SK-MEL-5 (cell line): ENCODE measurements at regions not wholly inside any gene's neighbourhood (a gene's known extent, or its start where the extent isn't known, plus 50 kb on each side); places are given as distances from the start of the nearest gene placed in this dataset.

Experiments
- DNase-seq: peaks from one replicate; pipeline ENCODE4 v3.0.0-alpha.2; 2016; ENCODE audit warnings: low read depth, low spot score
- in situ Hi-C: cut with HindIII; loops from 2 replicates; pipeline ENCODE4 v1.10.0; 2016; ENCODE audit warnings: low sequenced_read_pairs, high pct_unique_total_duplicates, low pct_unique_long_range_greater_than_20kb

- DNase-seq: no peak
- in situ Hi-C loops: no loop called here
Measured at GRCh38 chr3:28947751-28948150, 333.1 kb upstream of the RBMS3 start.

DNA sequence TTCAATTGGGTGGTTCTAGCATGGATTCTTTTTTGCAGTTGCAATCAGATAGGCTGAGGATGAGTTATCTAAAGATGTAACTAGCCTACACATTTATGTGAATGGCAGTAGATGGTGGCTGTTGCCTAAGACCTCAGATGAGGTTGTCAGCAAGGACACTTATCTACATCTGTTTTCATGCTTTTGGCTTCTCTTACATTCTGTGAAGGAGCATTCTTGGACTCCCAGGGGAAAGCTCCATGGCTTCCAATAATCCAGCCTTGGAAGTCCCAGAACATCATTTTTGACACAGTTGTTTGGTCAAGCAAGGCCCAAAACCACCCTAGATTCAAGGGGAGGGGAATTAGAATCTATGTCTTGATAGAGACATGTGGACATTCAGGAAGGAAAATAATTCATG lies 332.2 kb upstream of the RBMS3 start:
- DNase-seq: no peak
- in situ Hi-C loops: no loop called here

- in situ Hi-C loops: no loop called here
- no peak for DNase-seq
Measured at GRCh38 chr3:28949580-28949979, 331.3 kb upstream of the RBMS3 start.

DNA sequence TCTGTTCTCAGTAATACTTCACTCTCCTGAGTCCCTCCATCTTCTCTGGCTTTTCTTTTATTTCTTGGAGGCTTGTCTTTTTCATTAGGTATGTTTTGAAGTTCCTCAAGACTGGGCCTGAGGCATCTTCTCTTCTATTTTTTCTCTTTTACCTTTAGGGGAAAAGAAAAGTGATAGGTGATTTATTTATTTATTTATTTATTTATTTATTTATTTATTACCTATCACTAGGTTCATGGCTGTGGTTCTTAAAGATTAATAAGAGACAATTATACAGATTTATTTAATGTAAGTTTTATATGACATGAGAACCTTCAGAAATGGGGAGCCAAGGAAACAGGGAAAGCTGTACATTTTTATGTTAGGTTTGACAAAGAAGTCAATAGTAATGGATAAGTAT lies 330.3 kb upstream of the RBMS3 start:
- no peak for DNase-seq
- in situ Hi-C loops: no loop called here

DNA sequence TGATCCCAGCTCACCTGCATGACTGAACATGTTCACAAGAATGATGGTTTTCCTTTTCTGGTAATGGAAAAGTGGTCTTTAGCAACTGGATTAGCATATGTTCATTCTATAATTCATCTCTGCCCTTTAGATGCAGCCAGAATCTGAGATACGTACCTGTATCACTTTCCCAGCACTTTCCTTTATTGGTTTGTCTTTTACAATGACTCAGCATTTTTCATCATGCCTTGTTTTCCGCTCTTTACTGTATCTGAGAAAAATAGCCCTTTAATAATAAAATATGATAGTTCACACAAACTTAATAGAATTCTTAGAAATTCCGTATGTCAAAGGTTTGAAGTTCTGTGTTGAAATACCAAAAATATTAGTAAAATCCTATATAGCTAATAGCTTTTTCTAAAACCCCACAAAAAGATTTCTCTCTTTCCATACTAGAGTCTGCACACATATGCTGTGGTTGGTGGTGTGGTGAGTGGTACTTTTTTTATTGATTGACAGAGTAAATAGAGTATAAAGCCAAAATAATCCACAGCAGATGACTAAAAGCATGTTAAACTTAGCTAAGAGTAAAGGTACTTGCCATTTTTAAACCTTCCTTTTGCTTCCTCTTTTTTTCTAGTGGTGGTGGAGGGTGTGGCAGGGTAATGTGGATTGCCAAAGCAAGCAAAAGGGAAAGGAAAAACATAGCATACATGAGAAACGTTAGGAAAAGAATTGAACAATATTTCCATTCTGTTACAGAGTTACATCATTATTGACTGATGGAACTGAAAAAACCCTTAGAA lies 328.9 kb upstream of the RBMS3 start:
- in situ Hi-C loops: no loop called here
- no peak for DNase-seq

DNA sequence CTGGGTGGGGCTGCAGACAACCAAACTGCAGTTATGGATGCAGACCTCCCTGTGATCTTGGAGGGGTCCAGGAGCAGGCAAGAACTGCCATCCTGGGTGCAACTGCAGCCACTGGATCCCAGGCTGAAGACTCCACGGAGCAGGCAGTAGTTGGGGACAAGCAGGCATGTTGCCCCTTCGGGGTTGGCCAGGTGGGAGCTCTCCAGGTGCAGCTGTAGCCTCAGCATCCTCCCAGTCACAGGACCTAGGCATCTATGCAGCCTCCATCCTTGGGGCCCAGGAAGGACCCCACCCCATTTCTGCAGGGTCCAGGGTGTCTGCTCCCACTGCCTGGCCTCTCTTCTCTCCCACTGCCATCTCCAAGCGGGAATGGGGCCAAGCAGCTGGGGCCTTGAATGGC lies 322.2 kb upstream of the RBMS3 start:
- DNase-seq: no peak
- in situ Hi-C loops: no loop called here

DNA sequence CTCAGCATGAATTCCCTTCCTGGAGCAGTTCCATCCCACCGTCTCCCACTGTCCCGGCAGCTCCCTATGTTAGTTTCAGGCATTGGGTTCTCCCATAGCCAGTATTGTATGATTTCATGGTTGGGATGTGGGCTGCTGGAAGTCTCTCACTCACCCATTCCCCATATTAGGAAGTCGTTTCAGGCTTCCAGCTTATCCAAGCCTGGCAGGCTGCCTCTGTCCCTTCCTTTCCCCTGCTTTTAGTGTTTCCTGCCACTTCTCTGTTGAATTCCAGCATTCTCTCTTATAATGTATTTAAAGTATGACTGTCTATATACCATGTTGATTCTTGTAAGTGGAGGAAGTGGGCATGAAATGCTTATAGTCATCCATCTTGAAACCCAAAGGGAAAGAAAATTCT lies 309.7 kb upstream of the RBMS3 start:
- no peak for DNase-seq

GRCh38 chr3:28972921-28973320 lies 307.9 kb upstream of the RBMS3 start:
- no peak for DNase-seq
- in situ Hi-C loops: no loop called here

More for the DNA sequence above, 309.7 kb upstream of the RBMS3 start:
- in situ Hi-C loops: no loop called here

GRCh38 chr3:28973609-28974008 lies 307.3 kb upstream of the RBMS3 start:
- no peak for DNase-seq
- in situ Hi-C loops: no loop called here

DNA sequence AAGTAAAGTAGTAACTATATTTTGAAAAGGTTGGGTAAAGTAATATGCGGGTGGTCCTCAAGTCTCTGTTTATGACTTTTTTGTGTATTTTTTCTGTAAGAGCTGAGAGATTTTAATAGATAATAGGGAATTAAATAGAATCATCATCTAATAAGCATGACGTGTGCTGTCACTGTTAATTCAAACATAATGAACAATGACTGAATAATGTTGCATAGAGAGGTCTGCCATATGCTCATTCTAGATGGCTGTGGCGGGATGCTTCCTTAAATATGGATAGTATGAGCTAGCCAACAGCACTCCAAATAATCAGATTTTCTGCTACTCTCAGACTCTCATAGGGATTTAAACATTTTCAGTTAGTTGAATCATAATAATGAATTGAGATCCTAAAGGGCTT lies 302.8 kb upstream of the RBMS3 start:
- in situ Hi-C loops: no loop called here
- no peak for DNase-seq

DNA sequence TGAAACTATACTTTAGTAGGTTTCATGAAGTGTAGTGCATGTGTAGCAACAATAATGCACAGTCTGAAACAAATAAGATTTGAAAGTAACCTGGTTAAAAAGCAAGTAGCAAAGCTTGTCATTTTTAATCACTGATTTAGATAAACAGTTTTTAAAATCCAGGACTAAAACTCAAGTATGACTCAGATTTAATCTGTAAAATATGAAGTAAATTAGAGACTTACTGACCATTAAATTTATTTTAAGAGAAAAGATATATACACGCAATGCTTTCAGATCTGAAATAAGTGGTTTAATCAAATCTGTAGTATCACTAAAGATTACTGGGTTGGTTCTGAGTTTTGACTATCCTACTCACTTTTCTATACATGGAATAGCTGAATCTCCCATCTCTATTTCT lies 300.7 kb upstream of the RBMS3 start:
- in situ Hi-C loops: no loop called here
- no peak for DNase-seq

GRCh38 chr3:28980631-28981030 lies 300.2 kb upstream of the RBMS3 start:
- in situ Hi-C loops: no loop called here
- no peak for DNase-seq

- in situ Hi-C loops: no loop called here
- no peak for DNase-seq
Measured at GRCh38 chr3:28982906-28983305, 298.0 kb upstream of the RBMS3 start.

GRCh38 chr3:28986922-28987321 lies 293.9 kb upstream of the RBMS3 start:
- no peak for DNase-seq
- in situ Hi-C loops: no loop called here

- in situ Hi-C loops: no loop called here
- DNase-seq: peak; percentile 22
Measured at GRCh38 chr3:28989646-28990089, 291.2 kb upstream of the RBMS3 start.

DNA sequence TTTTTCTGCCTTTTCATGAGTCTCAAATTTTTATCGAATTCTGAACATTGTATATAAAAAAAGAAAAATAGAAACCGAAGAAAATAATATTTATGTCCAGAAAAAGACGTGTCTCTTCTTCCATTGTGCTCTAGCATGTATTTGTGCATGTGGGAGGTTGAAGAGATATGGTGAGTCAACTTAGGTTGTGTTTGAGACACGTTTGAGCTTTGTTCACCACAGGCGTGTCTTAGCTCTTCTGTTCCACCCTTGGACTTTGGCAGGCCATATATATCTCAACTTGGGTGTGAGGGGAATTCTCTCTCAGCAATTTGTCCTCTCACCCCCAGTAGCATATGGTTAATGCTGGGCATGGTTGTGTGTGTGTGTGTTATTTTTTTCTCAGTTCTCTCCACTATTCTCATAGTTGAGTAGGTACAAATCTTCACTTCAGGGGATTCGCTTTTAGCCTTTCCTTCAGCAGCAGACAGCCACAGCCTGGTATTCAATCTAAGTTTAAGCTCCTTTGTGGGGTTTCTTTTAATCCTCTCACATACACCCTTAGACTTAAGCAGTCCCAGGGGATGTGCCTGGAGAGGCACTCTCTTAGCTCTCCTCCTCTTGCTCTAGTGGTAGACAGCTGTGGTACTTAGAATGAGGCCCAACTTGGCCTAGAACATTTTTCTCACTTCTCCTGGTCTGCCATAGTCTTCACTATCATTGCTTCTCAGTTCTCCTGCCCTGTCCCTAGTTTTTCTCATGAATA lies 286.5 kb upstream of the RBMS3 start:
- in situ Hi-C loops: no loop called here
- no peak for DNase-seq

DNA sequence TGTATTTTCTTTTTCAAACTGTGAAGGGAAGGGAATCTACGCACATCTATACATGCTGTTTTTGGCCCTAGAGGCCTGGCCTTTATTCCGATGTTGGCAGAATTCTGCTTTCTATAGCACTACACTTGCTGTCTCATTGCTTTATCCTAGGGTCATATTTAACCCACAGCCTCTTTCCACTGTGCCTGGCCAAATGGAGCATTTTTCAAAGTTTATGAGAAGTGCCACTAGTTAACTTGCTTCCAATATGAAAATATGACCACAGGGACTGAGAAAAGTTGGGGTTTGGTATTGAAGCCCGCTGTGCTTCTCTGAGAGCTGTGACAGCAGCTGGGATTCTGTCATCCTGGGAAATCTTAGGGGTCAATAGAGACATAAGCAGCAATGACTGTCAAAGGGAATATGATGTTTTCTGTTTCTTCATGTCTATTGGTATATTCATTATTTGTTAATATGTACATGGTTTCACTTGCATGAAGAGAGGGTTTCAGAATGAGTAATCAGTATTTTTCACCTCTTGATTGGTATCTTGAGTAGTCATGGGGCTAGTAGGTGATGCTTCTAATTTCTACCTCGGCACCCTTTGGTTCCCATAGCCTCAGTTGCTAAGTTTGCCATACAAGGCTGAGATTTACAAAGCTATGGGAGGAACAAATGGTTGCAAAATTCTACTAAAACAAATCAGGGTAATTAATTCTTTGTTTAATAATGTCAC lies 275.8 kb upstream of the RBMS3 start:
- in situ Hi-C loops: no loop called here
- no peak for DNase-seq

GRCh38 chr3:29005862-29006261 lies 275.0 kb upstream of the RBMS3 start:
- no peak for DNase-seq
- in situ Hi-C loops: no loop called here

- in situ Hi-C loops: no loop called here
- DNase-seq: no peak
Measured at GRCh38 chr3:29011441-29011840, 269.4 kb upstream of the RBMS3 start.
